ENCODE measurements at regions not wholly inside any gene's neighbourhood (a gene's known extent, or its start where the extent isn't known, plus 50 kb on each side); places are given as distances from the start of the nearest gene placed in this dataset.

DNA sequence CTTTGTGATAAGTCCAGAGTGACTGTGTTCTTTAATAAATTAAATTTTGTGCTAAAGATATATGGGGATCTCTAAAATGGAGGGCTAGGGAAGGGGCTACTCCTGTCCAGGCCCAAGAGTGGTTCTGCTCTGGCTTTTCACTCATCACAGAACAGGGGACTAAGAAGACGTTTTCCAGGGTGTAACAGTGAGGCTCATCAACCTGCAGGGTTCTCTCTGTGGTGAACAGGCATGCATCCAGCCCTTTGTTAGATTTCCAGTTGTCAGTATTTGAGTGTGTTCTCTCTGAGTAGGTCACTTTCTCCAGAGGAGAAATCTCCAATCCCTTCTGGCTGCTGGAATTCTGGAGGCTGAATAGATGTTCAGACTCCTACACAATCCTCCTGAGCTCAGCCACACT, 408.9 kb downstream of the PLCL1 start:
- DNase-seq (ENCODE audit: low read depth in 1 of 2, low spot score in 1 of 2), result no peak
- no peak for TF ChIP-seq JUND (IDR thresholded peaks at IDR 0.05; ENCODE audit: low read depth)
- in situ Hi-C loops (cut with HindIII; ENCODE audit: low pct_unique_long_range_greater_than_20kb, low sequenced_read_pairs), result no loop called here

DNA sequence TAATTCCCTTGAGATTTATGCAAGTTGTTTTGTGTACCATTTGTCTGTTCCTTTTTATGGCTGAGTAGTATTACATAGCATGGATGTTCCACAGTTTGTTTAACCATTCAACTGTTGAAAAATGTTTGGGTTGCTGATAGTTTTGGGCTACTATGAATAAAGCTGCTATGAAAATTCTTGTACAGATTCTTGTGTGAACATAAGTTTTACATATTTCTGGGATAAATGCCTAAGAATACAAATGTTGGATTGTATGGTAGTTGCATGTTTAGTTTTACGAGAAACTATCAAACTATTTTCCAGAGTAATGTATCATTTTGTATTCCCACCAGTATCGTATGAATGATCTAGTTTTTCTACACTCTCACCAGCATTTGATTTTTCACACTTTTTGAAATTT, 407.3 kb downstream of the PLCL1 start:
- in situ Hi-C loops (cut with HindIII; ENCODE audit: low pct_unique_long_range_greater_than_20kb, low sequenced_read_pairs), result no loop called here
- no peak for TF ChIP-seq JUND (IDR thresholded peaks at IDR 0.05; ENCODE audit: low read depth)
- DNase-seq (ENCODE audit: low read depth in 1 of 2, low spot score in 1 of 2), result no peak

DNA sequence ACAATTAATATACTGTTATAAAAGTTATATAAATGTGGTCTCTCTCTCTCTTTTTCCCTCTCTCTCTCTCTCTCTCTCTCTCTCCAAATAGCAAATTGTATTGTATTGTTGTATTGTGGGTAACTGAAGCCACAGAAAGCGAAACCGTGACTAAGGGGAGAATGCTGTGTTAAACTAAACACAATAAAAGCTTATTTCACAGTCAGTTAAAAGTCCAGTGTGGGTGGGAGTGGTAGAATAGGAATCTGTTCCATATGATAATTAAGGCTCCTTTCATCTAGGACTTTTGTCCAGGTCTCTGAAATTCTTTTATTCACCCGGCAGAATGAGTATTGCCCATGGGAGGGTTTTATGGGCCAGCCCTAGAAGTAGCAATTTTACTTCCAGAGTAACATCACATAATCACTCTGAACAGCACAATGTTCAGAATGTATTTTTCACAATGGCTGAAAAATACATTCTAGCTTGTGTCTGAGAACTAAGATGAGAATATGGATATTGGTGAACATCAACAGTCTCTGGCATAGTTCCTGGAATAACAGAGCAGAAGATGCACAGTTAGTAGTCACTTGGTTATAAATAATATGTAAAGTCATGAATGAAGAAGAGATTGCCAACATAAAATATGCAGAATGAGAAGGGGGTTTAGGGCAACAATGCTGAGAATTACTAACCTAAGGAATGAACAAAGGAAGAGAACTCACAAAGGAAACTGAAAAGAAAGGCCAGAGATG, 399.1 kb downstream of the PLCL1 start:
- TF ChIP-seq JUND (IDR thresholded peaks at IDR 0.05; ENCODE audit: low read depth), result no peak
- in situ Hi-C loops (cut with HindIII; ENCODE audit: low pct_unique_long_range_greater_than_20kb, low sequenced_read_pairs), result no loop called here
- no peak for DNase-seq (ENCODE audit: low read depth in 1 of 2, low spot score in 1 of 2)

All from T47D (cell line).